GM23338 (cell line): ENCODE measurements at regions not wholly inside any gene's neighbourhood (a gene's known extent, or its start where the extent isn't known, plus 50 kb on each side); places are given as distances from the start of the nearest gene placed in this dataset.

ENCODE experiments used
- ATAC-seq: fragments of 200-7000 bp; cut with Tn5 transposase; 3 replicates; pipeline ENCODE4 v1.9.1; 2020
- DNase-seq: peaks from one replicate; pipeline ENCODE4 v3.0.0-alpha.2; 2015; ENCODE audit warnings: low spot score
- H2AFZ ChIP-seq: fragments of 200-600 bp; sonication (generic); 2 replicates; pipeline ENCODE4 v1.8.0; 2016; ENCODE audit warnings: antibody characterized with exemption, mild to moderate bottlenecking, moderate library complexity
- H3F3A ChIP-seq: fragments of 200-600 bp; sonication (generic); replicated peaks from 2 replicates; pipeline ENCODE4 v1.8.0; 2017; ENCODE audit warnings: antibody characterized with exemption, mixed run types, low read depth
- H3K27ac ChIP-seq: fragments of 200-600 bp; sonication (generic); 2 replicates; pipeline ENCODE4 v1.6.1; 2016; ENCODE audit warnings: low read depth
- H3K27me3 ChIP-seq: fragments of 200-600 bp; sonication (generic); 2 replicates; pipeline ENCODE4 v1.8.0; 2016; ENCODE audit warnings: mild to moderate bottlenecking, mixed run types, moderate library complexity; ENCODE audit not compliant: insufficient read depth
- H3K36me3 ChIP-seq: fragments of 200-600 bp; sonication (generic); 2 replicates; pipeline ENCODE4 v1.8.0; 2016; ENCODE audit warnings: mild to moderate bottlenecking; ENCODE audit not compliant: insufficient read depth
- H3K4me1 ChIP-seq: fragments of 200-600 bp; sonication (generic); 2 replicates; pipeline ENCODE4 v1.8.0; 2016; ENCODE audit warnings: mild to moderate bottlenecking, moderate library complexity; ENCODE audit not compliant: insufficient read depth
- H3K4me2 ChIP-seq: fragments of 200-600 bp; sonication (generic); 2 replicates; pipeline ENCODE4 v1.7.1; 2017; ENCODE audit warnings: mixed run types
- H3K4me3 ChIP-seq: fragments of 200-600 bp; sonication (generic); 2 replicates; pipeline ENCODE4 v1.6.1; 2016; ENCODE audit warnings: mixed run types
- H3K79me2 ChIP-seq: fragments of 200-600 bp; sonication (generic); replicated peaks from 2 replicates; pipeline ENCODE4 v1.8.0; 2017; ENCODE audit warnings: mild to moderate bottlenecking; ENCODE audit not compliant: insufficient read depth
- H3K9me2 ChIP-seq: fragments of 200-600 bp; sonication (generic); 2 replicates; pipeline ENCODE4 v1.8.0; 2017; ENCODE audit not compliant: insufficient read depth
- H4K20me1 ChIP-seq: fragments of 200-600 bp; sonication (generic); replicated peaks from 2 replicates; pipeline ENCODE4 v1.8.0; 2017; ENCODE audit warnings: mild to moderate bottlenecking; ENCODE audit not compliant: insufficient read depth
- H3K27ac Mint-ChIP-seq: 2 replicates; pipeline ENCODE4 v1.8.0; 2020; ENCODE audit warnings: inconsistent platforms, mild to moderate bottlenecking, moderate library complexity, mixed read lengths
- H3K27me3 Mint-ChIP-seq: 3 replicates; pipeline ENCODE4 v1.8.0; 2022; ENCODE audit warnings: low read depth, mild to moderate bottlenecking, moderate library complexity, mixed read lengths, inconsistent platforms; ENCODE audit not compliant: insufficient read depth, poor library complexity
- H3K36me3 Mint-ChIP-seq: 3 replicates; pipeline ENCODE4 v1.8.0; 2021; ENCODE audit warnings: low read depth, mild to moderate bottlenecking, inconsistent platforms, moderate library complexity, mixed read lengths
- H3K4me1 Mint-ChIP-seq: 3 replicates; pipeline ENCODE4 v1.8.0; 2020; ENCODE audit warnings: mild to moderate bottlenecking, inconsistent platforms, mixed read lengths
- H3K4me3 Mint-ChIP-seq: 3 replicates; pipeline ENCODE4 v1.8.0; 2021; ENCODE audit warnings: moderate library complexity, mild to moderate bottlenecking, inconsistent platforms, mixed read lengths
- H3K9me3 Mint-ChIP-seq: 3 replicates; pipeline ENCODE4 v1.8.0; 2020; ENCODE audit warnings: moderate library complexity, mild to moderate bottlenecking, inconsistent platforms, mixed read lengths
- EZH2 ChIP-seq: fragments of 200-600 bp; sonication (generic); IDR thresholded peaks from one replicate; pipeline ENCODE4 v1.8.0; 2017; ENCODE audit warnings: antibody characterized with exemption, mild to moderate bottlenecking, low read depth; ENCODE audit not compliant: unreplicated experiment
- NANOG ChIP-seq: IDR thresholded peaks from 2 replicates; pipeline ENCODE4 v1.6.1; 2016; ENCODE audit warnings: antibody characterized with exemption, borderline replicate concordance
- ZNF331 ChIP-seq: fragments of 250-450 bp; sonication (Bioruptor Pico); IDR thresholded peaks from 2 replicates; pipeline ENCODE4 v1.5.0; 2020; ENCODE audit warnings: low read depth, mild to moderate bottlenecking, moderate library complexity
- TF ChIP-seq, protein P1 (sequence below): fragments of 250-450 bp; sonication (Bioruptor Pico); IDR thresholded peaks from 2 replicates; pipeline ENCODE4 v1.5.0; 2020; ENCODE audit warnings: mild to moderate bottlenecking, moderate library complexity
- TF ChIP-seq, protein P2 (sequence below): IDR thresholded peaks from 2 replicates; pipeline ENCODE4 v1.6.1; 2016; ENCODE audit warnings: antibody characterized with exemption

DNA sequence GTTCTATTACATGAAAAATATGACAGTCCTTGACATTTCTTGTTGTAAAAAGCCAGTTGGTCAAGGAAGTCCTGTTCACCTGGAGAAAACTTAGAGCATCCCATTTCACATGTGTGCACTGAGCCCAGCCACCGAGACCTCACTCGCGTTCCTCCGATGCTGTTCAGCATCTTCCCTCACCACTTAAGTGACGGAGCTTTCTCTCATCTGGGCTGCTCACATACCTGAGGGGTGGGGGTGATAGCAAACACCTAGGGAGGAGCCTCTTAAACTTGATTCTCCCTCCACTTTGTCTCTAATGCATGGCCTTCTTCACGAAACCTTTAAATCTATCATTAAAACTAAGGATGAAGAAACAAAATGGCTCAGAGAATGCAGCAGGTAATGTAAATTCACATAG is 950.2 kb downstream of the GATA3 start:
- no peaks in the 10 kb centered on the region for H3K79me2 ChIP-seq
- no peaks in the 10 kb centered on the region for H3K36me3 ChIP-seq
- H3K27ac ChIP-seq, result no peak overlapping the region
- H4K20me1 ChIP-seq, result no peaks in the 10 kb centered on the region
- Mint-ChIP-seq H3K4me1 (no peaks in the 10 kb centered on the region), H3K9me3 (no peaks in the 10 kb centered on the region; the same call in 2 of the 3 replicates), H3K27ac (no peak overlapping the region), H3K36me3 (no peaks in the 10 kb centered on the region), H3K27me3 (no peaks in the 10 kb centered on the region), H3K4me3 (no peak overlapping the region)
- peak; percentile 31; the same call in 1 of the 3 replicates for ATAC-seq
- no peak for DNase-seq
- H3K4me1 ChIP-seq, result no peaks in the 10 kb centered on the region
- H2AFZ ChIP-seq, result peak overlapping the region; percentile 11; the same call in 1 of the 2 replicates
- 0 out of 2 replicates have a peak, but pooled peaks cover 3% of the 10 kb centered on the region for H3K9me2 ChIP-seq
- TF ChIP-seq, protein P1, sequence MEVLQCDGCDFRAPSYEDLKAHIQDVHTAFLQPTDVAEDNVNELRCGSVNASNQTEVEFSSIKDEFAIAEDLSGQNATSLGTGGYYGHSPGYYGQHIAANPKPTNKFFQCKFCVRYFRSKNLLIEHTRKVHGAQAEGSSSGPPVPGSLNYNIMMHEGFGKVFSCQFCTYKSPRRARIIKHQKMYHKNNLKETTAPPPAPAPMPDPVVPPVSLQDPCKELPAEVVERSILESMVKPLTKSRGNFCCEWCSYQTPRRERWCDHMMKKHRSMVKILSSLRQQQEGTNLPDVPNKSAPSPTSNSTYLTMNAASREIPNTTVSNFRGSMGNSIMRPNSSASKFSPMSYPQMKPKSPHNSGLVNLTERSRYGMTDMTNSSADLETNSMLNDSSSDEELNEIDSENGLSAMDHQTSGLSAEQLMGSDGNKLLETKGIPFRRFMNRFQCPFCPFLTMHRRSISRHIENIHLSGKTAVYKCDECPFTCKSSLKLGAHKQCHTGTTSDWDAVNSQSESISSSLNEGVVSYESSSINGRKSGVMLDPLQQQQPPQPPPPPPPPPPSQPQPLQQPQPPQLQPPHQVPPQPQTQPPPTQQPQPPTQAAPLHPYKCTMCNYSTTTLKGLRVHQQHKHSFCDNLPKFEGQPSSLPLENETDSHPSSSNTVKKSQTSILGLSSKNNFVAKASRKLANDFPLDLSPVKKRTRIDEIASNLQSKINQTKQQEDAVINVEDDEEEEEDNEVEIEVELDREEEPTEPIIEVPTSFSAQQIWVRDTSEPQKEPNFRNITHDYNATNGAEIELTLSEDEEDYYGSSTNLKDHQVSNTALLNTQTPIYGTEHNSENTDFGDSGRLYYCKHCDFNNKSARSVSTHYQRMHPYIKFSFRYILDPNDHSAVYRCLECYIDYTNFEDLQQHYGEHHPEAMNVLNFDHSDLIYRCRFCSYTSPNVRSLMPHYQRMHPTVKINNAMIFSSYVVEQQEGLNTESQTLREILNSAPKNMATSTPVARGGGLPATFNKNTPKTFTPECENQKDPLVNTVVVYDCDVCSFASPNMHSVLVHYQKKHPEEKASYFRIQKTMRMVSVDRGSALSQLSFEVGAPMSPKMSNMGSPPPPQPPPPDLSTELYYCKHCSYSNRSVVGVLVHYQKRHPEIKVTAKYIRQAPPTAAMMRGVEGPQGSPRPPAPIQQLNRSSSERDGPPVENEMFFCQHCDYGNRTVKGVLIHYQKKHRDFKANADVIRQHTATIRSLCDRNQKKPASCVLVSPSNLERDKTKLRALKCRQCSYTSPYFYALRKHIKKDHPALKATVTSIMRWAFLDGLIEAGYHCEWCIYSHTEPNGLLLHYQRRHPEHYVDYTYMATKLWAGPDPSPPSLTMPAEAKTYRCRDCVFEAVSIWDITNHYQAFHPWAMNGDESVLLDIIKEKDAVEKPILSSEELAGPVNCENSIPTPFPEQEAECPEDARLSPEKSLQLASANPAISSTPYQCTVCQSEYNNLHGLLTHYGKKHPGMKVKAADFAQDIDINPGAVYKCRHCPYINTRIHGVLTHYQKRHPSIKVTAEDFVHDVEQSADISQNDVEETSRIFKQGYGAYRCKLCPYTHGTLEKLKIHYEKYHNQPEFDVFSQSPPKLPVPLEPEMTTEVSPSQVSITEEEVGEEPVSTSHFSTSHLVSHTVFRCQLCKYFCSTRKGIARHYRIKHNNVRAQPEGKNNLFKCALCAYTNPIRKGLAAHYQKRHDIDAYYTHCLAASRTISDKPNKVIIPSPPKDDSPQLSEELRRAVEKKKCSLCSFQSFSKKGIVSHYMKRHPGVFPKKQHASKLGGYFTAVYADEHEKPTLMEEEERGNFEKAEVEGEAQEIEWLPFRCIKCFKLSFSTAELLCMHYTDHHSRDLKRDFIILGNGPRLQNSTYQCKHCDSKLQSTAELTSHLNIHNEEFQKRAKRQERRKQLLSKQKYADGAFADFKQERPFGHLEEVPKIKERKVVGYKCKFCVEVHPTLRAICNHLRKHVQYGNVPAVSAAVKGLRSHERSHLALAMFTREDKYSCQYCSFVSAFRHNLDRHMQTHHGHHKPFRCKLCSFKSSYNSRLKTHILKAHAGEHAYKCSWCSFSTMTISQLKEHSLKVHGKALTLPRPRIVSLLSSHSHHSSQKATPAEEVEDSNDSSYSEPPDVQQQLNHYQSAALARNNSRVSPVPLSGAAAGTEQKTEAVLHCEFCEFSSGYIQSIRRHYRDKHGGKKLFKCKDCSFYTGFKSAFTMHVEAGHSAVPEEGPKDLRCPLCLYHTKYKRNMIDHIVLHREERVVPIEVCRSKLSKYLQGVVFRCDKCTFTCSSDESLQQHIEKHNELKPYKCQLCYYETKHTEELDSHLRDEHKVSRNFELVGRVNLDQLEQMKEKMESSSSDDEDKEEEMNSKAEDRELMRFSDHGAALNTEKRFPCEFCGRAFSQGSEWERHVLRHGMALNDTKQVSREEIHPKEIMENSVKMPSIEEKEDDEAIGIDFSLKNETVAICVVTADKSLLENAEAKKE, result no peak
- TF ChIP-seq EZH2 (no peak), ZNF331 (no peak)
- H3K4me2 ChIP-seq, result no peak overlapping the region
- no peaks in the 10 kb centered on the region for H3F3A ChIP-seq
- no peak overlapping the region for H3K4me3 ChIP-seq
- H3K27me3 ChIP-seq, result no peaks in the 10 kb centered on the region

DNA sequence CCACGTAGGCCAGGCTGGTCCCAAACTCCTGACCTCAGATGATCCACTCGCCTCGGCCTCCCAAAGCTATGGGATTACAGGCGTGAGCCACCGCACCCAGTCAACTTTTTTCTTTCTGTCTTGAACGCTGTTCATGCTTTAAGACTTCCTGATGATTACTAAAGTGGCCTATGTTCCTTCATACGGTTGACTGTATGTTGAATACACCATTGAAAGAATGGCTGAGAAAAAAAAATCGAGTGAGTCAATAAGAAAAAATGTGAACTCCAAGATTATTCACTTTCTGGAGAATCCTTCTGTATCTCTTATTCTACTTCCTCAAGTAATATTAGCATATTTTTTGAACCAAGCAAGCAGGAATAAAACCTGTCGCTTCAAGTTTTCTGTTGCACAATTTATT is 955.0 kb downstream of the GATA3 start:
- Histone ChIP-seq H3K4me2 (no peak overlapping the region), H3K27ac (no peak overlapping the region), H3K36me3 (no peaks in the 10 kb centered on the region), H3K9me2 (no peaks in the 10 kb centered on the region), H2AFZ (no peak overlapping the region), H3K4me3 (no peak overlapping the region), H3K27me3 (no peaks in the 10 kb centered on the region), H4K20me1 (no peaks in the 10 kb centered on the region), H3K4me1 (peaks cover 8% of the 10 kb centered on the region; the same call in 1 of the 2 replicates), H3K79me2 (no peaks in the 10 kb centered on the region), H3F3A (no peaks in the 10 kb centered on the region)
- Mint-ChIP-seq H3K27me3 (no peaks in the 10 kb centered on the region), H3K4me1 (peaks cover 7% of the 10 kb centered on the region; the same call in 2 of the 3 replicates), H3K4me3 (no peak overlapping the region), H3K36me3 (no peaks in the 10 kb centered on the region), H3K9me3 (no peaks in the 10 kb centered on the region), H3K27ac (no peak overlapping the region)
- ATAC-seq, result no peak
- DNase-seq, result no peak
- TF ChIP-seq NANOG, result no peak
- TF ChIP-seq, protein P2, sequence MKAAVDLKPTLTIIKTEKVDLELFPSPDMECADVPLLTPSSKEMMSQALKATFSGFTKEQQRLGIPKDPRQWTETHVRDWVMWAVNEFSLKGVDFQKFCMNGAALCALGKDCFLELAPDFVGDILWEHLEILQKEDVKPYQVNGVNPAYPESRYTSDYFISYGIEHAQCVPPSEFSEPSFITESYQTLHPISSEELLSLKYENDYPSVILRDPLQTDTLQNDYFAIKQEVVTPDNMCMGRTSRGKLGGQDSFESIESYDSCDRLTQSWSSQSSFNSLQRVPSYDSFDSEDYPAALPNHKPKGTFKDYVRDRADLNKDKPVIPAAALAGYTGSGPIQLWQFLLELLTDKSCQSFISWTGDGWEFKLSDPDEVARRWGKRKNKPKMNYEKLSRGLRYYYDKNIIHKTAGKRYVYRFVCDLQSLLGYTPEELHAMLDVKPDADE, result no peak
- TF ChIP-seq, protein P1, result no peak
- no peak for TF ChIP-seq EZH2
- no peak for TF ChIP-seq ZNF331
